Caco-2 (cell line): ENCODE measurements at regions not wholly inside any gene's neighbourhood (a gene's known extent, or its start where the extent isn't known, plus 50 kb on each side); places are given as distances from the start of the nearest gene placed in this dataset.
A peak's percentile ranks its signal among the peaks of the same experiment; 100 is the strongest.

Source experiments
- BruUV-seq: library from RNA; stranded (reverse); fragments of 400-500 nt; replicated peaks from 2 replicates; lab custom pipeline; 2021; lab: Mats Ljungman, UMichigan
- CTCF ChIA-PET: fragments of 300-600 bp; sonication (Branson Sonifier 250); formaldehyde crosslinking; loops from one replicate; lab custom pipeline; 2022; ENCODE audit warnings: antibody characterized with exemption; lab: Charles Lee
- POLR2A ChIA-PET: fragments of 300-600 bp; sonication (Branson Sonifier 250); formaldehyde crosslinking; loops from one replicate; lab custom pipeline; 2022; ENCODE audit warnings: antibody characterized with exemption; lab: Charles Lee
- DNase-seq, 2 experiments: peaks; one replicate each; pipeline versions ENCODE4 v3.0.0 to v3.0.0-alpha.2; 2020 to 2022
- H3K27me3 ChIP-seq: replicated peaks from 2 replicates; pipeline ENCODE4 v1.6.0; 2011; ENCODE audit warnings: low read length; ENCODE audit not compliant: control insufficient read depth, insufficient read depth
- H3K36me3 ChIP-seq: 2 replicates; pipeline ENCODE4 v1.5.1; 2011; ENCODE audit warnings: low read length; ENCODE audit not compliant: control insufficient read depth, insufficient read depth
- H3K4me1 ChIP-seq: fragments of 250-450 bp; sonication (Bioruptor Pico); 2 replicates; pipeline ENCODE4 v1.5.1; 2020; ENCODE audit warnings: mild to moderate bottlenecking
- H3K4me3 ChIP-seq: 2 replicates; pipeline ENCODE4 v1.5.1; 2011; ENCODE audit warnings: low read depth, mild to moderate bottlenecking, control low read depth, low read length
- H3K9me3 ChIP-seq: fragments of 250-450 bp; sonication (Bioruptor Pico); 2 replicates; pipeline ENCODE4 v1.5.1; 2020; ENCODE audit warnings: mild to moderate bottlenecking, moderate library complexity
- H3K27ac Mint-ChIP-seq: one replicate; pipeline ENCODE4 v1.8.0; 2022; ENCODE audit warnings: mixed read lengths; ENCODE audit not compliant: unreplicated experiment
- H3K27me3 Mint-ChIP-seq: one replicate; pipeline ENCODE4 v1.8.0; 2022; ENCODE audit warnings: mixed read lengths; ENCODE audit not compliant: insufficient read depth, unreplicated experiment
- H3K36me3 Mint-ChIP-seq: one replicate; pipeline ENCODE4 v1.8.0; 2022; ENCODE audit warnings: mild to moderate bottlenecking, mixed read lengths; ENCODE audit not compliant: insufficient read depth, unreplicated experiment
- H3K4me1 Mint-ChIP-seq: one replicate; pipeline ENCODE4 v1.8.0; 2022; ENCODE audit warnings: low read depth, mixed read lengths; ENCODE audit not compliant: unreplicated experiment
- H3K4me3 Mint-ChIP-seq: one replicate; pipeline ENCODE4 v1.8.0; 2022; ENCODE audit warnings: mild to moderate bottlenecking, moderate library complexity, mixed read lengths; ENCODE audit not compliant: unreplicated experiment
- H3K9me3 Mint-ChIP-seq: one replicate; pipeline ENCODE4 v1.8.0; 2022; ENCODE audit warnings: mixed read lengths; ENCODE audit not compliant: unreplicated experiment
- CTCF ChIP-seq, 2 experiments: fragments of 200-600 bp in 1 of 2; IDR thresholded peaks; 1 replicate in 1 of 2; 2 replicates in 1 of 2; pipeline versions ENCODE4 v1.5.1 to v1.8.0; 2011 to 2022; ENCODE audit warnings: antibody characterized with exemption in 1 of 2, control low read depth in 1 of 2, inconsistent platforms in 1 of 2, low read depth in 1 of 2, low read length in 1 of 2, mild to moderate bottlenecking in 1 of 2, moderate library complexity in 1 of 2; ENCODE audit not compliant: insufficient read depth in 1 of 2, severe bottlenecking in 1 of 2, unreplicated experiment in 1 of 2
- intact Hi-C: fragments of 100-400 bp; cut with micrococcal nuclease; formaldehyde crosslinking; loops from one replicate; pipeline ENCODE4 v1.10.0; 2022; ENCODE audit not compliant: unreplicated experiment

GRCh38 chr14:76551906-76552305, 176.0 kb downstream of the ESRRB start:
- ChIA-PET POLR2A (no interaction called here), CTCF (no interaction called here)
- Histone ChIP-seq H3K27me3 (no peaks in the 10 kb centered on the region), H3K36me3 (no peaks in the 10 kb centered on the region), H3K9me3 (no peaks in the 10 kb centered on the region), H3K4me1 (no peaks in the 10 kb centered on the region), H3K4me3 (no peak overlapping the region)
- H3K27ac Mint-ChIP-seq, result no peak overlapping the region
- no peak for TF ChIP-seq CTCF (IDR thresholded peaks at IDR 0.05; ENCODE audit: insufficient read depth in 1 of 2, low read depth in 1 of 2, low read length in 1 of 2, severe bottlenecking in 1 of 2, unreplicated experiment in 1 of 2)
- H3K9me3 Mint-ChIP-seq, result no peaks in the 10 kb centered on the region
- H3K36me3 Mint-ChIP-seq, result no peaks in the 10 kb centered on the region
- BruUV-seq, result no TSS peak
- H3K27me3 Mint-ChIP-seq, result peaks cover 11% of the 10 kb centered on the region
- no peak overlapping the region for H3K4me3 Mint-ChIP-seq
- DNase-seq, result no peak
- intact Hi-C loops, result no loop called here
- H3K4me1 Mint-ChIP-seq, result no peaks in the 10 kb centered on the region

GRCh38 chr14:76564471-76565422, 188.8 kb downstream of the ESRRB start:
- CTCF ChIA-PET, result interaction anchor here (0.7 kb wide), 1 partner anchor 62 kb away, joined by 8 read pairs; no protein-coding TSS in a partner anchor
- no peak overlapping the region for H3K4me3 Mint-ChIP-seq
- no TSS peak for BruUV-seq

GRCh38 chr14:76566439-76566838, 190.5 kb downstream of the ESRRB start:
- Mint-ChIP-seq H3K4me1 (no peaks in the 10 kb centered on the region), H3K27ac (no peak overlapping the region), H3K9me3 (peaks cover under 1% of the 10 kb centered on the region), H3K27me3 (peaks cover 10% of the 10 kb centered on the region), H3K36me3 (no peaks in the 10 kb centered on the region), H3K4me3 (no peak overlapping the region)
- no peaks in the 10 kb centered on the region for H3K4me1 ChIP-seq
- intact Hi-C loops, result no loop called here
- CTCF ChIA-PET, result interaction anchor here (0.9 kb wide), 1 partner anchor 12 kb away, joined by 3 read pairs; no protein-coding TSS in a partner anchor
- no peak for DNase-seq
- no peak for TF ChIP-seq CTCF (IDR thresholded peaks at IDR 0.05; ENCODE audit: insufficient read depth in 1 of 2, low read depth in 1 of 2, low read length in 1 of 2, severe bottlenecking in 1 of 2, unreplicated experiment in 1 of 2)
- POLR2A ChIA-PET, result no interaction called here
- H3K9me3 ChIP-seq, result no peaks in the 10 kb centered on the region
- H3K36me3 ChIP-seq, result no peaks in the 10 kb centered on the region
- BruUV-seq, result no TSS peak
- no peaks in the 10 kb centered on the region for H3K27me3 ChIP-seq
- H3K4me3 ChIP-seq, result no peak overlapping the region

More at GRCh38 chr14:76564471-76565422, 188.8 kb downstream of the ESRRB start:
- Histone ChIP-seq H3K27me3 (no peaks in the 10 kb centered on the region), H3K9me3 (no peaks in the 10 kb centered on the region), H3K36me3 (no peaks in the 10 kb centered on the region), H3K4me3 (no peak overlapping the region), H3K4me1 (no peaks in the 10 kb centered on the region)
- H3K36me3 Mint-ChIP-seq, result no peaks in the 10 kb centered on the region
- H3K4me1 Mint-ChIP-seq, result no peaks in the 10 kb centered on the region
- no peak overlapping the region for H3K27ac Mint-ChIP-seq
- DNase-seq, result no peak
- peaks cover 10% of the 10 kb centered on the region for H3K9me3 Mint-ChIP-seq
- POLR2A ChIA-PET, result no interaction called here
- peaks cover 15% of the 10 kb centered on the region for H3K27me3 Mint-ChIP-seq
- peak in 1 of 2 experiments; percentile 11 for TF ChIP-seq CTCF (IDR thresholded peaks at IDR 0.05; ENCODE audit: insufficient read depth in 1 of 2, low read depth in 1 of 2, low read length in 1 of 2, severe bottlenecking in 1 of 2, unreplicated experiment in 1 of 2)
- intact Hi-C loops, result no loop called here
